Nephron progenitor cell (in vitro differentiated cells): ENCODE measurements at regions not wholly inside any gene's neighbourhood (a gene's known extent, or its start where the extent isn't known, plus 50 kb on each side); places are given as distances from the start of the nearest gene placed in this dataset.

Experiments
- DNase-seq: peaks from one replicate; pipeline ENCODE4 v3.0.0; 2021
- H3K27ac Mint-ChIP-seq: 2 replicates; pipeline ENCODE4 v1.8.0; 2021; ENCODE audit warnings: mild to moderate bottlenecking, moderate library complexity, mixed read lengths
- H3K27me3 Mint-ChIP-seq: 2 replicates; pipeline ENCODE4 v1.8.0; 2021; ENCODE audit warnings: mild to moderate bottlenecking, low read depth, mixed read lengths; ENCODE audit not compliant: poor library complexity
- H3K36me3 Mint-ChIP-seq: 2 replicates; pipeline ENCODE4 v1.8.0; 2021; ENCODE audit warnings: low read depth, mixed read lengths
- H3K4me1 Mint-ChIP-seq: 2 replicates; pipeline ENCODE4 v1.8.0; 2021; ENCODE audit warnings: mixed read lengths
- H3K4me3 Mint-ChIP-seq: 2 replicates; pipeline ENCODE4 v1.8.0; 2021; ENCODE audit warnings: mild to moderate bottlenecking, moderate library complexity, mixed read lengths
- H3K9me3 Mint-ChIP-seq: 2 replicates; pipeline ENCODE4 v1.8.0; 2021; ENCODE audit warnings: mild to moderate bottlenecking, moderate library complexity, mixed read lengths
- CTCF ChIP-seq: fragments of 200-600 bp; sonication (generic); IDR thresholded peaks from 2 replicates; pipeline ENCODE4 v1.5.0; 2021; ENCODE audit warnings: antibody characterized with exemption

DNA sequence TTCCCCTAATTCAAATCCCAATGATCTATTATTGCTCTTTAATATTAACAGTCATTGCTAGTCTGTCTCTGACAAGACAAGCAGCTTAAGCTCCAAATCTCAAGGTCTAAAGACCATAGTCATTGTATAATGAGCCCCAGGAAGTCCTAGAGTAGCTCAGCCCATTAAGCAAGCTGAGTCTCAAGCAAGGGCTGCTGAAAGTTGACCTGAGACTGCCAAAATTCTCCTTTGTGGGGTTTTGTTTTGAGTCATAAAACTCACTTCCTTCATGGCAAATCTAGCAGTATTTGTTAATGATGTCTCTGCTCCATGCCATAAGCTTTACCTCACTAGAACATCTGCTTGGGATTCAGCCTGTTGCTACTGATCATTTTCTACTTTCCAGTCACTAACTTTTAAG lies 313.2 kb downstream of the ANTXR2 start:
- TF ChIP-seq CTCF = no peak
- Mint-ChIP-seq H3K27ac (no peak overlapping the region), H3K9me3 (no peaks in the 10 kb centered on the region), H3K27me3 (peaks cover 3% of the 10 kb centered on the region), H3K4me3 (no peak overlapping the region), H3K36me3 (no peaks in the 10 kb centered on the region), H3K4me1 (no peaks in the 10 kb centered on the region)
- no peak for DNase-seq

DNA sequence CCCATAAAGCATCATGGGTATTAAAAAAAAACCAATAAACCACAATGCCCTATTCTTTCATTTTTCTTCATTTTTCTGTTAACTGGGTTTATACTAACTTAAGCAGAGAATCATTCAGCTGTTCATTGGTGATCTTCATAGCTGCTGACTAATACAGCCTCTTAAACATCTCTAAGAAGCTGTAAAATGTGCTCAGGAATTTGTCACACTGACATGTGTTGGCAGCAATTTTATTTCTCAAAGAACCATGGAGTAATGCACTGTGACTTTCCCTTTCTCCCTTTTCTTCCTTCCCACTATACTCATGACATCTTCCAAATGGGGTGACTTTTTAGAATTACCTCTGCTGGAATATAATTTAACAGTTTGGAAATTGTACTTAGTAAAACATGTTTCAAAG lies 315.4 kb downstream of the ANTXR2 start:
- Mint-ChIP-seq H3K9me3 (no peaks in the 10 kb centered on the region), H3K27me3 (peaks cover 3% of the 10 kb centered on the region)

DNA sequence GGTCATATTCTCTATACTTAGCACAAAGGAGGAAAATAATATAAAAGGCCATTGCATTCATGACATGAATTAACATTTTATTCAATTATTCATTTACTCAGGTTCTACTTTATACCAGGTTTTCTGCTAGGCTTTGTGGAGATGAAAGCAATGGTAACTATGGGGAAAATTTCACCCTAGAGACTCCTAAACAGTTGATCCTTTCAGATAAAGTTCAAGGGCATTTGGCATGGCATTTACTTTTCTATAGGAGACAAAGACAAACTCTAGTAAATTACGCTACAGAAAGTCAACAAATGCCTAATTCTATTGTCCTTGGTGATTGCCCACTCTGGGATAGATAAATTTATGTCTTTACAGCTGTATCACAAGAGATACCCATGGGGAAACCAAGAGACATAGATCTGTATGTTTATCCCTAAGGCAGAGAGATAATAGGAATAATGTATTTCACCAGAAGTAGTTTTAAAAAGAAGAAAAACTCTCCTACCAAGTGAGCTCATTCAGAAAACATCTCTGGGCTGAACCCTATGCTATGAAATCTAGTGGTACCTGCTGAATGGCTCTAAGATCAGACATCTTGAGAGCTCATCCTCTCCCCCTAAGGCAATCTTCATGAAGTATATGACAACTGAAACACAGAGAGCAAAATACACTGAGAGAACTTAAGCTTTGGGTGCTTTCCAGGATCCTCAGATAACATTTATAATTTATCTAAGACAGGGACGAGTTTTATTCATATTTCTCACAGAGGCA lies 316.7 kb downstream of the ANTXR2 start:
- Mint-ChIP-seq H3K36me3 (no peaks in the 10 kb centered on the region), H3K4me3 (no peak overlapping the region), H3K9me3 (no peaks in the 10 kb centered on the region), H3K4me1 (no peaks in the 10 kb centered on the region), H3K27me3 (peaks cover 3% of the 10 kb centered on the region), H3K27ac (no peak overlapping the region)
- TF ChIP-seq CTCF = no peak
- DNase-seq = no peak

More for the DNA sequence above, 315.4 kb downstream of the ANTXR2 start:
- Mint-ChIP-seq H3K4me1 (no peaks in the 10 kb centered on the region), H3K36me3 (no peaks in the 10 kb centered on the region), H3K27ac (no peak overlapping the region), H3K4me3 (no peak overlapping the region)
- TF ChIP-seq CTCF = no peak
- no peak for DNase-seq

GRCh38 chr4:79748835-79749234 lies 324.2 kb downstream of the ANTXR2 start:
- H3K36me3 Mint-ChIP-seq = no peaks in the 10 kb centered on the region
- no peak overlapping the region for H3K4me3 Mint-ChIP-seq
- no peaks in the 10 kb centered on the region for H3K9me3 Mint-ChIP-seq
- H3K27ac Mint-ChIP-seq = no peak overlapping the region
- H3K27me3 Mint-ChIP-seq = peaks cover 4% of the 10 kb centered on the region
- peaks cover 8% of the 10 kb centered on the region for H3K4me1 Mint-ChIP-seq
- no peak for TF ChIP-seq CTCF
- DNase-seq = no peak

DNA sequence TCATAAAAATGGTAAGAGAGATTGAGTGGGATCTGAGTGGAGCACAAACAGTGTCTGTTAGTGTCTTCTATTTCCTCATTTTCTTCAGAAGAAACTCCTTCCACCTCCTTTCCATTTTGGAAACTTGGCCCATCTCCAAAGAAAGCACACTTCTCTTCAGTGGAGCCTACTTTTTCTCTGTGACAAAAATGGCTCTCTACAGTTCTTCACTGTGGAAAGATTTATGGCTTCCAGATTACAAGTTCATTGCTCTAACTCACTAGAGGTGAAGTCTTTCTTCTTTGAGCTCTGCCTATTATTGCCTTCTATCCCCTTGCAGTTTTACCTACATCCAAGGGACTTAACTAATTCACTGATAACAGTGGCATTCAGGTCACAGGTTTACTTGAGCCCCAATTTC lies 325.8 kb downstream of the ANTXR2 start:
- Mint-ChIP-seq H3K9me3 (no peaks in the 10 kb centered on the region), H3K36me3 (no peaks in the 10 kb centered on the region), H3K27ac (no peak overlapping the region), H3K27me3 (peaks cover 4% of the 10 kb centered on the region), H3K4me3 (no peak overlapping the region), H3K4me1 (peaks cover 8% of the 10 kb centered on the region)
- no peak for DNase-seq
- TF ChIP-seq CTCF = no peak

GRCh38 chr4:79743014-79743413 lies 330.0 kb downstream of the ANTXR2 start:
- peaks cover 8% of the 10 kb centered on the region for H3K4me1 Mint-ChIP-seq
- H3K27me3 Mint-ChIP-seq = peaks cover 4% of the 10 kb centered on the region
- no peak for TF ChIP-seq CTCF
- no peak for DNase-seq
- no peak overlapping the region for H3K4me3 Mint-ChIP-seq
- no peaks in the 10 kb centered on the region for H3K9me3 Mint-ChIP-seq
- no peaks in the 10 kb centered on the region for H3K36me3 Mint-ChIP-seq
- H3K27ac Mint-ChIP-seq = no peak overlapping the region
